NCI-H748 (cell line): ENCODE measurements at regions not wholly inside any gene's neighbourhood (a gene's known extent, or its start where the extent isn't known, plus 50 kb on each side); places are given as distances from the start of the nearest gene placed in this dataset.
"Not testable (repeated sequence)": the region's sequence is repeated elsewhere in the genome, so short reads cannot be mapped to it uniquely, and the experiment has no call there.

Experiments
- DNase-seq: peaks from one replicate; lab custom pipeline; 2025; ENCODE audit not compliant: unreplicated experiment; lab: John Stamatoyannopoulos, UW

GRCh38 chr2:174697255-174697654, 67.0 kb downstream of the CHRNA1 start:
- DNase-seq: peak; percentile 66

DNA sequence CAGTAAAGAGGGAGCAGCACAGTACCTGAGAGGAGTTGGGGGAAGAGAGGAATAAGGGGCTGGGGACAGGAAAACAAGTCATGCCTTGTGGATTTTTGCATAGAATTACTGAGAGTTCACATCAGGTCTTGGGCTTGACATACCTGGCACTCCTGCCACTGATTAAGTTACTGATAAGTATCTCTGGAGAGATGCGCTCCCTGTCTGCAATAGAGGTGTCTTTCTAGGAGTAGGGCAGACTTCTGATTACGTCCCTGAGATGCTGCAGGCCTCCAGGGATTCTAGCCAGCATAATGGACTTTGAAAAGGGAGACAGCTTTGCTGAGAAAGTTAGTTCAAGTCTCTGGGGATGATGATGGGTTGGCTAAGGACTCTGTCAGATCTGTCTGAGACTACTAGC, 69.4 kb downstream of the CHRNA1 start:
- DNase-seq: no peak

DNA sequence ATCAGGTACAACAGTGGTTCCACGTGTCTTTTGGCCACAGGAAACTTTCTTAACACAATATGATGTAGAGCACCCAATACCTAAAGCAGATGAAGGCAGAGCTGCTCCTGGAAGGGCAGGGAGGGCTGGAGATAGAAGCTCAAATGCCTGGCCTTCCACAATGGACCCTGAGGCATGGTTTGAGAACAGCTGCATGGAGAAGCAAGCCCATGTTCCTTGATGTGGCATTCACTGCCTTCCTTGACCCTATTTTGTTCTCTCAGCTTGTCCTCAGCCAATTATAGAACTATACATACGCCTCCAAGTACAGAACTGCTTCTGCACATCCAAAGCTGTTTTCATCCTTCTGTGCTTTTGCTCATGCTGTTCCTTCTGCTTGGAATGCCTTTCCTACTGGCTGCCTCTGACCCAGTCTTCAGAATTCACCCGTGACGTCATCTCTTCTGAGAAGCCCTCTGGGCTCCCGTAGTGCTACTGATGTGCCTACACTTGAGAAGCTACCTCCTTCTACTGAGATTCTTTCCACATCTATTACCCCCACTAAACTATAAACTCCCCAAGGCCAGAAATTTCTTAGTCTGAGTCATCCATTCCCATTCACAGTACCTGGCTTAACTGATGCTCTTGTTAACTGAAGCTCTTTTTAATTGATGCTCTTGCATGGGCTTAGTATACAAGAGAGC, 69.9 kb downstream of the CHRNA1 start:
- no peak for DNase-seq

- DNase-seq: no peak
Observed at GRCh38 chr2:174693344-174693743, 70.9 kb downstream of the CHRNA1 start.

- DNase-seq: no peak
Observed at GRCh38 chr2:174692256-174692919, 71.9 kb downstream of the CHRNA1 start.

DNA sequence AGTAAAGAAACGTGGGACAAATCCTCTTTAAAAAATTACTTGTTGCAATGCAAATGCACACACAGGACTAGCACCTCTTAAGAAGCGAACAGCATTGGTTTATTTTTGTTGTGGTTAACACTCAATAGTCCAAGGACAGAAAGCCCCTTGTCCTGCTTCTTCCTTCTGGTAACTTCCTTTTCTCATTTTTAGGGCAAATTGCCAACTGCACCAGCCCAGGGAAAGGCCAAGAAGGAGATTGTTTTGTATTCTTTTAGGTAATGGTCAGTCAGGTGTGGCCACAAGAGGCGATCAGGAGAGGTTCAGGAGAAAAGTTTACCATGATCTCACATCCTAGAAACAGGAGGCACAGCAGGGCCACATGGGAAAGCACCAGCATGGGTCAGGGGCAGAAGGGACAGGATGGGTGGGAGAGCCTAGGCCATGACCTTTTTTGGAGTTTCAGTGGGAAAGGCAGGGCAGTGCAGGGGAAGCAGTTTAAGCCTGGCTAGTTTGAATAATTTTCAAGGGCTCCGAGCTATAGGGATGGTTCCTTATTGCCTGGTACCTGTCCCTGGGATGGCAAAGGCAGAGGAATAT, 73.0 kb downstream of the CHRNA1 start:
- DNase-seq: no peak

- no peak for DNase-seq
Observed at GRCh38 chr2:174690026-174690425, 74.2 kb downstream of the CHRNA1 start.

DNA sequence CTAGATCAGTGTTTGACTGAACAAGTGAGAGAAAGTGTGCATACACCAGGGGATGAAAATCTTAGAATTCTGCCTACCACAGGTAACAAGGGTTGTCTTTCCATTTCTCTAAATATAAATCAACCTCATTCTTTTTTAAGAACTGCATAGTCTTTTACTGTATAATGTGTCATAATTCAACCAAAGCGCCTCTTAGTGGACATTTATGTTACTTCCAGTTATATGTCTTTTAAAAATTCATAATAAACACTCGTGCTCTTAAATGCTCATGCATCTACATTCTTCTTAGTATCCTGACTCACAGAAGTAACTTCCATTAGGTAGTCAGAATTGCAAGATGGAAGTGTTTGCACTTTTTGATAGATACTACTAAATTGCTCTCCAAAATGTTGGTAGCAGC, 76.2 kb downstream of the CHRNA1 start:
- DNase-seq: peak; percentile 23

DNA sequence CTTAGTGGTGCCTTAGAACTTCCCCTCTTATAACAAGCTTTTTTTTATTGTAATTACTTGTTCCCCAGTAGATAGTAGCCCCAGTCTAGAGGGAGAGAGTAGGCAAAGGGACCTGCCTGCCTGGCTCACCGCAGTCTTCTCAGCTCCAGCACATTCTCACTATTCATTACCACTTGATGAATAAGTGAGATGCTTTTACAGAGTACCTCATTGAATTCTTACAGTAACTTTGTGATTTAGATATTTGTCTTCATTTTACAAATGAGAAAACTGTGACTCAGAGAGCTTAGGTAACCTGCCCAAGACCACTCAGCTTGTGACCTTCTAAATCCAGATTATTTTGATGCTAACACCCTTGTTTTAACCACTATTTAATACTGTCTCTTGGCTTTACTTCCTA, 77.8 kb downstream of the CHRNA1 start:
- no peak for DNase-seq

DNA sequence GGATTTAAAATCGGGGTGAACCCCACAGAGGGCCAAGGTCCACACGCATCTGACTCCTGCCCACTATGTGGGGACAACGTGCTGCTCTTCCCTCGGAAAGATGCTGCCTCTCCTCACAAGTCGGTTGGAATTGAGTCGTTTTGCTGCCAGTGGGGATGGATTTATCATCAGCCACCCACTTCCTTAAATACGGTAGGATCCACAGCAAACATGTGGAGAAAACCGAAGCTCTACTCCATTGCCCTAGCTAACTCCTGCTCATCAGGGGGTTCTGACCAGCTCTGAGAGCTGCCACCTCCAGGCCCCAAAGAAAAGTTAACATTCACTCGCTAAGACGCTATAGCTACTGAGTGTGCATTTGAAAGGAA, 80.9 kb downstream of the CHRNA1 start:
- peak; percentile 46 for DNase-seq

GRCh38 chr2:174682578-174683391, 81.5 kb downstream of the CHRNA1 start:
- peak; percentile 69 for DNase-seq

DNA sequence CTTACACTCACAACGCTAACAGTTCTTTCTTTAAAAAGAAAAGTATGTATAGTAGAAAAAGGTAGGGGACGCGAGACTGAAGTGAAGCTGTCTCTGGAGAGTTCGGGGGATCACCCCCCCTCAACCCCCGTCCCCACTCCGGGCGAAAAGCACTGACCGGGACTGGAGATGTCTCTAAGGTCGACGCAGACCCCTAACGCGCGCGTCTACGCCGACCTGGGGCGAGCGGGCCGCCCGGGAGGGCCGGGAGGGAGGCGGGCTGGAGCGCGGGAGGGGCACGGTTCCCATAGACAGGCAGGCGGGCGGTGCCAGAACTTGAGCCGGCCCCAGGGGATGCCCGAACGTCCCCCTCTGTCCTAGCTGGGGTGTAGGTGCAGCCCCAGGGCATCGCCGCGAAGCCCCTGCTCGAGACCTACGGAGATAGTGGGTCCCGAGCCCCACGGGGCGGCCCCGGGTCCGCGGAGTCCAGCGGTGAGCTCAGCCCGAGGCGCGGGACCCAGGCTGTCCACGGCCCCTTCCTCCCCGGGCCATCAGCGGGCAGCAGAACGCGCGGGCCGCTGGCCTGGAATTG, 82.2 kb downstream of the CHRNA1 start:
- peak; percentile 53 for DNase-seq

DNA sequence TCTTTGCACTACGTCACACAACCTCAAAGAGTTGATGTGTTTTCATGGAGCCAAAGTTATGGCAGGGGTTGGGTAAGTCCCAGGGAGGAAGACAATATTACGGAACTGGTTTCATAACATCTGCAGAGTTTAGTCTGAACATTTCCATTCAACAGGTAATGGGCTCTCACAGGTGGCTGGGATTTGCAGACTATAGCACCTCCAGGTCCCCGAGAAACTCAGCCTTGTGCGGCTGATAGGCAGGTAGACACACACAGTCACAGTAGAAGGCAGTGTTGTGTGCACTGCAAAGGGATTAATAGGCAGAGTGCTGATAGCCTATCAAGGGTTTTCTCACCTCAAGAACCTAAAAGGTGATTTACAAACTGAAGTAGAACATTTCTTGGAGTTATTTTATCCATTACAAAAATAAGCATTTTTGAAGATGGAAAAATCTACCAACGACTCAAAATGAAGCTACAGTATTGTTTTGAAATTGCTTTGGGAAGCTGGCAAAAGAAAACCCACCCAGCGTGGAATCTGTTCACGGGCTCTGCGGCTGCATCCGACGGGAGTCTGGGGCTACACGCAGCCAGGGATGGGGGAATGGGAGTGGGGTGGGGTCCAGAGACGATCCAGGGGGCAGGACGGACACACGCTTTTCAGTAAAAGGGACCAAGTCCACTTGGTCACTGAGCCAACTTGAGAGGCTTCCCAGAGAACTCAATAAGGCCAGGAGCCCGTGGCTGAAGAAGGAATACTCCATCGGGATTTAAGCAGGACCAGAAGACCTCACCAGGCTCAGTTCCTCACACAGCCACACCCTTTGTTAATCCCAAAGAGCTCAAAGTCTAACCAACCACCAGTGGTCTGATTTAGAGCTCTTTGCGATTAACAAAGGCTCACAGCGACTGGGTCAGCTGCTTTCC, 82.9 kb downstream of the CHRNA1 start:
- peak; percentile 54 for DNase-seq

DNA sequence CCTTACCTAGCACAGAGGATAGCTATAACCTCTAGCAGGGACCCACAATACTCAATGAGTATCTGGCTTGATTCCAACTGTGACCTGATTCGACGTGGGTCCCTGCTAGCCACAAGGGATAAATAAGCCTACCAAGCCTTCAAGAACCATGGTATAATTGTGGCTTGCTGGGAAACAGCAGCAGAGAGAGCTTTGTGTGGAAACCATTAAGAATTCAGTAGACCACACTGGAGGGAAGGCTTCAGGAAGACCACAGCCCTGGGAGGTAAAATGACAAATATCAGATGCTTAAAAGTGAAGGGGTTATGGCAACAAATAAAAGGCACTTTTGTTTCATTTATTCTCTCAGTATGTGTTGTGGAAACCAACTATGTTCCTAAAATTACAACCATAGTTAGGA, 82.6 kb upstream of the WIPF1 start:
- DNase-seq: peak; percentile 17

GRCh38 chr2:174678395-174678794, 80.8 kb upstream of the WIPF1 start:
- DNase-seq: no peak

DNA sequence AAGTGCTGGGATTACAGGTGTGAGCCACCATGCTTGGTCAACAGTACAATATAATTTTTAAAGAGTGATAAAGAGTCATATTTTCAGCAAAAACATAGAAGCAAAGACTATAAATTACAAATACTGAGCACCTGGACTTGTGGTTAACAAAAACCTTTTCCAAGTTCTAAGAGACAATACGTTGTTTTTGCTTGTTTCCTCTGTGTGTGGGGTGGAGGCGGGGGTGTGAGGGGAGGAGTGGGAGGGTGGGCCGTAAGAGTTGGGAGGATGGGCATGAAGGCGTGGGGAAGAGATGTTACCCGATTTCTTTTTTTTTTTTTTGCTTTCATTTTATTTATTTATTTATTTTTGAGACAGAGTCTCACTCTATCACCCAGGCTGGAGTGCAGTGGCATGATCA, 78.0 kb upstream of the WIPF1 start:
- no peak for DNase-seq

DNA sequence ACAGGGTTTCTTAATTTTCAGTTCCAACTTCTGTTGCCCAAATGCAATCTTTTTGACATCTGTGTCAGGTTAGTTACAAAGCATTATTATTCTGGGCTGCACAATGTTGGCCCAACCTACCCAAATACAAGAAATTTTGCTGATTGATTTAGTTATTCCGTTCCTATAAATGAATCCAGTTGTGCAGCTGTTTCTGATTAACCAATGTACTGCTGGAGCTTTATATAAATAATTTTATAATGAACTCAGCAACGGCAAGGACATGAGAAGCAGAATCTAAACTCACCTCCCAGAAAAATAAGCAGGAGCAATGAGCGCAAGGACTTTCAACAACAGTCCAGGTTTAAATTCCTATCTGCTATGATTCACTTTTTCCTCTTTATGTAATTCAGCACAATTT, 76.3 kb upstream of the WIPF1 start:
- DNase-seq: no peak

GRCh38 chr2:174673440-174673839, 75.8 kb upstream of the WIPF1 start:
- no peak for DNase-seq

DNA sequence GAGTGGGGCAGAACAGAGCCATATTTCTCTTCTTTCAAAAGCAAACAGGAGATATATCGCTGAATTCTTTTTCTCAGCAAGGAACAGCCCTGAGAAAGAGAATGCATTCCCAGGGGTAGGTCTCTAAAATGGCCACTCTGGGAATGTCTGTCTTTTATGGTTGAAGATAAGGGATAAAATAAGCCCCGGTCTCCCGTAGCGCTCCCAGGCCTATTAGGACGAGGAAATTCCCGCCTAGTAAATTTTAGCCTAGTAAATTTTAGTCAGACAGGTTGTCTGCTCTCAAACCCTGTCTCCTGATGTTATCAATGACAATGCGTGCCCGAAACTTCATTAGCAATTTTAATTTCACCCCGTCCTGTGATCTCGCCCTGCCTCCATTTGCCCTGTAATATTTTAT, 73.9 kb upstream of the WIPF1 start:
- not testable (repeated sequence) for DNase-seq

- DNase-seq: no peak
Observed at GRCh38 chr2:174670446-174670845, 72.8 kb upstream of the WIPF1 start.
